ENCODE measurements at regions not wholly inside any gene's neighbourhood (a gene's known extent, or its start where the extent isn't known, plus 50 kb on each side); places are given as distances from the start of the nearest gene placed in this dataset.
"Not testable (repeated sequence)": the region's sequence is repeated elsewhere in the genome, so short reads cannot be mapped to it uniquely, and the experiment has no call there.

DNA sequence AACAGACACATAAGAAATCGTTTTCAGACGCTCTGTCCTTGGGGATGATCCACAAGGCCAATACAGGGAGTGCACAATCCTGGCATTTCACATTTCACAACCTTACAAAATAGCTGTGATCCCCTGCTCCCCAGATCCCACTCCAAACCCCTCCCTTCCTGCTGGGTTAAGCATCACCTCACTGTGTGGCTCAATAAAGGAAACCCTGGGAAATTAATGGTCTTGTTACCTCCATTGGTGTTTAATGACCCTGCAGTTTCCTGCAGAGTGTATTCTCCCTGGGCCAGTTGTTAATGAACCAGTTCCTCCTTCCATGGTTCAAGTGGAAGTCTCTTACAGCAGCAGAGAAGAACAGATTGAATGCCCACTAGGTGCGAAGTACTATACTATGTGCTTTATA lies 334.7 kb downstream of the OMA1 start:
- H3K4me3 ChIP-seq (ENCODE audit: low read depth, low read length) = no peak overlapping the region
- H3K4me1 ChIP-seq (ENCODE audit: control insufficient read depth, insufficient read depth, low read length) = no peaks in the 10 kb centered on the region
- H3K36me3 ChIP-seq (ENCODE audit: control insufficient read depth, insufficient read depth, low read length) = no peaks in the 10 kb centered on the region
- no peaks in the 10 kb centered on the region for H3K27me3 ChIP-seq (ENCODE audit: control insufficient read depth, insufficient read depth, low read length)
- no peak overlapping the region for H3K9ac ChIP-seq (ENCODE audit: low read depth, low read length)
- H3K9me3 ChIP-seq (ENCODE audit: control insufficient read depth, insufficient read depth, low read length) = no peaks in the 10 kb centered on the region

DNA sequence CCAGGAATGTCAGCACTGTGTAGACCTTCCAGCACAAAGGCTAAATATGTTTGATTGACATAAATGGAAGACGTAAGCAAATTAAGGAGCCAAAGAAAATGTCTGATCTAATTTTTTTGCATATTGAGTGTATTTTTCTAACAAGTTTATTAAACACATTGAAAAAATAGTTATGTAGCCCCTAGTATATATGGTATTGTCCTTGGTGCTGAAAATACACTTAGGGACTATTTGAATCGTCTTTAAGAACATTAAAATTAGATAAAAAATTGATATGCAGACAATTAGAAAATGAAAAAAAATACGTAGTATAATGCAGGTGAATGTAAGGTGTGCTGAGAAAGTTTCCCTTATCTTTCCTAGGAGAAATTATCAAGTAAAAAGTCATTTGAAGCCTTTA lies 337.0 kb downstream of the OMA1 start:
- H3K4me1 ChIP-seq (ENCODE audit: control insufficient read depth, insufficient read depth, low read length) = no peaks in the 10 kb centered on the region
- H3K9me3 ChIP-seq (ENCODE audit: control insufficient read depth, insufficient read depth, low read length) = no peaks in the 10 kb centered on the region
- H3K27me3 ChIP-seq (ENCODE audit: control insufficient read depth, insufficient read depth, low read length) = no peaks in the 10 kb centered on the region
- no peaks in the 10 kb centered on the region for H3K36me3 ChIP-seq (ENCODE audit: control insufficient read depth, insufficient read depth, low read length)
- H3K4me3 ChIP-seq (ENCODE audit: low read depth, low read length) = no peak overlapping the region
- no peak overlapping the region for H3K9ac ChIP-seq (ENCODE audit: low read depth, low read length)

DNA sequence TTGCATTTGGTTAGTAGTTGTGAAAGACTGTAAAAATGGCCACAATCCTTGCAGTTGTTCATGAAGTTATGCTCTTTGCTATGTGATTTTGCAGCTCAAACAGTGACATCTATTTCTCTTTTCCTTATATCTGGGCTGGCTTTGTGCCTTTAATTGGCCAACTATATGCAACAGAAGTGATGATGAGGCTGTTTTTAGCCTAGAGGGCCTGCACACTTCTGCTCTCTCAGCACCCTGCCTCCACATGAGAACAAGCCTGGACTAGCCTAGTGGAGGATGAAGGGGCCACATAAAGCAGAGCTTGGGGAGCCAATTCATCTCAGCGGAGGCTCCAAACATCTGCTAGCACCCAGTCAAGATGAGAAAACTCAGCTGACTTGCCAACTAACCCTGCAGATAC lies 339.8 kb downstream of the OMA1 start:
- no peaks in the 10 kb centered on the region for H3K27me3 ChIP-seq (ENCODE audit: control insufficient read depth, insufficient read depth, low read length)
- H3K9me3 ChIP-seq (ENCODE audit: control insufficient read depth, insufficient read depth, low read length) = no peaks in the 10 kb centered on the region
- H3K4me1 ChIP-seq (ENCODE audit: control insufficient read depth, insufficient read depth, low read length) = no peaks in the 10 kb centered on the region
- no peak overlapping the region for H3K4me3 ChIP-seq (ENCODE audit: low read depth, low read length)
- no peaks in the 10 kb centered on the region for H3K36me3 ChIP-seq (ENCODE audit: control insufficient read depth, insufficient read depth, low read length)
- H3K9ac ChIP-seq (ENCODE audit: low read depth, low read length) = no peak overlapping the region

DNA sequence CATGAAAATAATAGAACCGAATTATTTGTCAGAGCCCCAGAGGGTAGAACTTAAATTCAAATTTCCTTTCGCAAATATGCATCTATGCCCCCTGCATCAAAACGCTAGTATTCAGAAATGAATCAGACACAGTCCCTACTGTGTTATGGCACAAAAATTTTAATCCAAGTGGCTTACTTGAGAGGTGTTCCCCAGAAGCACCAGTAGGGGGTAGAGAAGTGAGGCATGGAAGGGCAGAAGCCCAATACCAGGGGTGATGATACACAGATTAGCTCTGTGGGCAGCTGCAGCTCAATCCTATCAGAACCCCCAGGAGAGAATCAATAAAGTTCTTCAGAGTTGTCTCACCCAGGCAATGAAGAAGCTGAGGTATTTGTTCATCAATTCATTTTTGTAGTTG lies 342.2 kb downstream of the OMA1 start:
- no peaks in the 10 kb centered on the region for H3K27me3 ChIP-seq (ENCODE audit: control insufficient read depth, insufficient read depth, low read length)
- no peaks in the 10 kb centered on the region for H3K9me3 ChIP-seq (ENCODE audit: control insufficient read depth, insufficient read depth, low read length)
- no peaks in the 10 kb centered on the region for H3K36me3 ChIP-seq (ENCODE audit: control insufficient read depth, insufficient read depth, low read length)
- H3K4me1 ChIP-seq (ENCODE audit: control insufficient read depth, insufficient read depth, low read length) = no peaks in the 10 kb centered on the region
- no peak overlapping the region for H3K4me3 ChIP-seq (ENCODE audit: low read depth, low read length)
- H3K9ac ChIP-seq (ENCODE audit: low read depth, low read length) = no peak overlapping the region

DNA sequence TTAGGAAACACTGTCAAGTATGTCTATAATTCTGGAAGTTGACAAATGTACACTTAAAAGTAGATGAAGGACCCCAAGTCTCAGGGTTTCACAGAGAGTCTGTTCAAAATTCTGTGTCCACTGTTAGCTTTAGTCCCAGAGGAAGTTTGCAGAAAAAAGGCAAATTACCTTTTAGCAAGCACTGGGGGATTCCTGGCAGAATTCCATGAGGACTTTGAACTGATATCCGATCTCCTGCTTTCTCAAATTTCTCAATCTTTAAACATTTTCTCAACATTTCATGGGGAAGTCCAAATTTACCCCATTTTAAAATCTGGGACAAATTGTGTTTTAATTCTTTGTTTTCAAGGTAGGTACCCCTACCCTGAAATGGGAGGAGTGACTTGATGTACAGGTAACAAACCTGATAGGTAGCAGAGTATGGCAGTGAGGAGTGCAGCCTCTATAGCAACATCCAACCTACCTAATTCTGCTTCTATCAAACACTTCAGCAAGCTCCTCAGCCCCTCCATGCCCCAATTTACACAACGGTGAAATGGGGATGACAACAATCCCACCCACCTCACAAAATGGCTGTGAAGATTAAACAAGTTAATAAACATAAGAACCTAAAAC lies 344.9 kb downstream of the OMA1 start:
- Histone ChIP-seq H3K36me3 (ENCODE audit: control insufficient read depth, insufficient read depth, low read length) (no peaks in the 10 kb centered on the region), H3K9ac (ENCODE audit: low read depth, low read length) (no peak overlapping the region), H3K4me3 (ENCODE audit: low read depth, low read length) (no peak overlapping the region), H3K4me1 (ENCODE audit: control insufficient read depth, insufficient read depth, low read length) (no peaks in the 10 kb centered on the region), H3K27me3 (ENCODE audit: control insufficient read depth, insufficient read depth, low read length) (no peaks in the 10 kb centered on the region), H3K9me3 (ENCODE audit: control insufficient read depth, insufficient read depth, low read length) (no peaks in the 10 kb centered on the region)

DNA sequence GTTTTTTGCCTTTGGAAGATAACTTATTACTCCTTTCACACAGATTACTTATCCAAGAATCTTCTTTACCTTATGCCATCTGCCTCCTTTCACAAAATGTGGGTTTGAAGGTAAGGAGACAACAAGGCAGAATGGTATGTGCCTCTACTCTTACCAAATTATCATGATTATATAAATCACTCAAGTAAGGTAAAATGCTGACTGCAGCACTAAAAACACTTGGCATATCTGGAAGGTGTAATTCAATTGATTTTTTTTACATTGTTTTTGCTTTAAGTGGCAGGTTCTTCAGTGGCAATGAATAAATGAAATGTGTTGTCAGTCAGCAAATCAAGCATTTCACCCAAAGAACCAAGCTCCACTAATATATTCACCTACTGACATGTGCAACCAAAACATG lies 346.1 kb downstream of the OMA1 start:
- no peaks in the 10 kb centered on the region for H3K36me3 ChIP-seq (ENCODE audit: control insufficient read depth, insufficient read depth, low read length)
- no peaks in the 10 kb centered on the region for H3K4me1 ChIP-seq (ENCODE audit: control insufficient read depth, insufficient read depth, low read length)
- no peak overlapping the region for H3K9ac ChIP-seq (ENCODE audit: low read depth, low read length)
- no peaks in the 10 kb centered on the region for H3K9me3 ChIP-seq (ENCODE audit: control insufficient read depth, insufficient read depth, low read length)
- no peaks in the 10 kb centered on the region for H3K27me3 ChIP-seq (ENCODE audit: control insufficient read depth, insufficient read depth, low read length)
- H3K4me3 ChIP-seq (ENCODE audit: low read depth, low read length) = no peak overlapping the region

DNA sequence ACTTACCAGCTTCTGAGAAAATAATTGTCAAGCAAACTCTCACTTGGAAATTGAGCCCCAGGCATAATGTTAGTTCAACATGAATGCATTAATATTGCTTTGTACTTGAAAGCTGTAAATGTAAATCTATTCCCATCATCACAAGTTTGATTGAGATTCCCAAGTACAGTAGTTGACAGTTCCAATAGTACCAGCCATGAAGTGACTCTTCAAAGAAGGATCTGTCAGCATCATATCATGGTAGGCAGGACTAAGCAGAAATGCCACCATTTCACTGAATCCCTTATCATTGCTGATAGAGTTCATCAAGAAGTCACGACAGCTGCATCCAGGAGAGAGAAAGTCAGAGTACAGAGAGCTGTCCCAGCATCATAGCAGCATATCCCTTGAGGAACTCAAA lies 348.7 kb downstream of the OMA1 start:
- Histone ChIP-seq H3K4me1 (ENCODE audit: control insufficient read depth, insufficient read depth, low read length) (no peaks in the 10 kb centered on the region), H3K36me3 (ENCODE audit: control insufficient read depth, insufficient read depth, low read length) (no peaks in the 10 kb centered on the region), H3K9me3 (ENCODE audit: control insufficient read depth, insufficient read depth, low read length) (no peaks in the 10 kb centered on the region), H3K27me3 (ENCODE audit: control insufficient read depth, insufficient read depth, low read length) (no peaks in the 10 kb centered on the region), H3K4me3 (ENCODE audit: low read depth, low read length) (no peak overlapping the region), H3K9ac (ENCODE audit: low read depth, low read length) (no peak overlapping the region)

DNA sequence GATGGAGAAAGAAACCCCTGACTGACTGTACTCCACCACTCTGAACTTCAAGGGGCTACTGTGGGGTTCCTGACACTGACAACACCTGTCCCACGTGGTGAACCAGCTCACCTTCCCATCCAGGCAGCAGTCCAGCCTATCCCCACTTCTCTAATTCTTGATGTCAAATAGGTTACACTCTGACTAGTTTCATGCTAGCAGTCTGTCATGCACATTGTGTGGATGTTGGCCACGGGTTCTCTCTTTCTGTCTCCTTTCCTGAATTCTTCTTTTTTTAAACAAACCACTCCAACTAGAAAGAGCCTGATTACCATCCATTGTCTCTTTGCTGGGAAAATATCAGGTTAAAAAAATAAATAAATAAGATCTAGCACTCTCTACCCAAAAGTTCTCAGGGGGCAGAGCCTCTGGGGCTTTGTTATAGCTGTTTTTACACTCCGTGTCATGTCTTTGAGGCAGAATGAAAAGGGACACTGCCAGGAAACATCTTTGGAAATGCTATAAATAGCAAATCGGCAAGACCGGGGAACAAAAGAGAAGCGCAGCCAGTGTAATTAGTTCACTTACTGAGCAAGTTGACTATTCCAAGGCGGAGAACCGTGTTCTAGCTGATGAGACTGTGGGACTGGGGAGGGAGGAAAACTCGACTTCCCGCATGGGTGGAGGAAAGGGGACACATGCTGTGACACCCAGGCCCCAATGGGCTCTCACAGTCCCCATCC lies 356.1 kb downstream of the OMA1 start:
- Histone ChIP-seq H3K36me3 (ENCODE audit: control insufficient read depth, insufficient read depth, low read length) (no peaks in the 10 kb centered on the region), H3K27me3 (ENCODE audit: control insufficient read depth, insufficient read depth, low read length) (no peaks in the 10 kb centered on the region), H3K4me3 (ENCODE audit: low read depth, low read length) (no peak overlapping the region), H3K9me3 (ENCODE audit: control insufficient read depth, insufficient read depth, low read length) (no peaks in the 10 kb centered on the region), H3K9ac (ENCODE audit: low read depth, low read length) (no peak overlapping the region), H3K4me1 (ENCODE audit: control insufficient read depth, insufficient read depth, low read length) (no peaks in the 10 kb centered on the region)

DNA sequence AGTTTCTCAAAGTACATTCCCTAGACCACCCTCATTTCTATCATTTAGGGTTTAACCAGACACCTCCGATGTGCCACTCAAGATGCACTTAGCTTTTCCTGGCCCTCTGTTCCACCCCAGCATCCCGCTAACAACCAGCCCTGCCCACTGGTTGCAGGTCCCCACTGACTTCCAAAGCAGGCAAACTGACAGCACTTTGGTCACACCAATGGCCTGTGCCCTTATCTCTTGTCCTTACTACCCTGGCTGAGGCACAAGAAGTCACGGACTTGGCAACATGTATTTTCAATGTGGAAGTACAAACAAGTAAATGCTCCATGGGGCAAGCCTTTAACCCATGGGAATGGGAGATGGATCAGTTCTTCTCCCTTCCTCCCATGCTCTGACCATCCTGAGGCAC lies 357.1 kb downstream of the OMA1 start:
- no peaks in the 10 kb centered on the region for H3K9me3 ChIP-seq (ENCODE audit: control insufficient read depth, insufficient read depth, low read length)
- no peaks in the 10 kb centered on the region for H3K4me1 ChIP-seq (ENCODE audit: control insufficient read depth, insufficient read depth, low read length)
- H3K36me3 ChIP-seq (ENCODE audit: control insufficient read depth, insufficient read depth, low read length) = no peaks in the 10 kb centered on the region
- H3K9ac ChIP-seq (ENCODE audit: low read depth, low read length) = no peak overlapping the region
- H3K27me3 ChIP-seq (ENCODE audit: control insufficient read depth, insufficient read depth, low read length) = no peaks in the 10 kb centered on the region
- H3K4me3 ChIP-seq (ENCODE audit: low read depth, low read length) = no peak overlapping the region

DNA sequence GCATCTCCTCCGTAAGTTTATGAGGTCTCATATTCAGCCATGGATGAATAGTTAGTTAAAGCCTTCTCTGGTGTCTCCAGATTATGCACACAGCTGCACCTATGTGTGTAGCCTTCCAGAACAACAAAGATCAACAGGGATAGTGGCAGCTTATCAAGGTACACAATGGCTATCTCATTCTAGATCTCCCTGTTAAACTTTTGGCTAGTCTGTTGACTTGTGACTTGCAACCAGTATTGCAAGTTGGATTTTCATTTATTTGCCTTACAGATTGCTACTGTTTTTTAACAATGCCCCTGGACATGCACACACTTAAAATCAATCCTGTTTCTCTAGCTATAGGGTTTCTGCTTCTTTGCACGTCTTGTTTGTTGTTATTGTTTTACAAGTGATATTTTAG lies 363.2 kb downstream of the OMA1 start:
- H3K9ac ChIP-seq (ENCODE audit: low read depth, low read length) = no peak overlapping the region
- no peak overlapping the region for H3K4me3 ChIP-seq (ENCODE audit: low read depth, low read length)
- H3K9me3 ChIP-seq (ENCODE audit: control insufficient read depth, insufficient read depth, low read length) = no peaks in the 10 kb centered on the region
- no peaks in the 10 kb centered on the region for H3K36me3 ChIP-seq (ENCODE audit: control insufficient read depth, insufficient read depth, low read length)
- no peaks in the 10 kb centered on the region for H3K27me3 ChIP-seq (ENCODE audit: control insufficient read depth, insufficient read depth, low read length)
- no peaks in the 10 kb centered on the region for H3K4me1 ChIP-seq (ENCODE audit: control insufficient read depth, insufficient read depth, low read length)

DNA sequence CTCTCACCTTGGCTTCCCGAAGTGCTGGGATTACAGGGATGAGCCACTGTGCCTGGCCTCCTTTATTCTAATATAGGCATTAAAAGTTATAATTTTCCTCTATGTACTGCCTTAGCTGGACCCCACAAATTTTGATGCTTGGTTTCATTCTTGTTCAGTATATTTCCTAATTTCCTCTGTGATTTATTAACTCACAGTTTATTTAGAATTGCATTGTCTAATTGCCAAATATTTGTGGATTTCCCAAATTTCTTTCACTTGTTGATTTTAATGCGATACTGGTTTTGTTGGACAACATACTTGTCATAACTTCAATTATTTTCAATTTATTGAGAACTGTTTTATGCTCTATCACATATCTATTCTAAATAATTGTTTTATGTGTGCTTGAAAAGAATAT lies 366.0 kb downstream of the OMA1 start:
- H3K4me1 ChIP-seq (ENCODE audit: control insufficient read depth, insufficient read depth, low read length) = no peaks in the 10 kb centered on the region
- no peaks in the 10 kb centered on the region for H3K9me3 ChIP-seq (ENCODE audit: control insufficient read depth, insufficient read depth, low read length)
- no peaks in the 10 kb centered on the region for H3K36me3 ChIP-seq (ENCODE audit: control insufficient read depth, insufficient read depth, low read length)
- no peaks in the 10 kb centered on the region for H3K27me3 ChIP-seq (ENCODE audit: control insufficient read depth, insufficient read depth, low read length)
- H3K4me3 ChIP-seq (ENCODE audit: low read depth, low read length) = no peak overlapping the region
- no peak overlapping the region for H3K9ac ChIP-seq (ENCODE audit: low read depth, low read length)

DNA sequence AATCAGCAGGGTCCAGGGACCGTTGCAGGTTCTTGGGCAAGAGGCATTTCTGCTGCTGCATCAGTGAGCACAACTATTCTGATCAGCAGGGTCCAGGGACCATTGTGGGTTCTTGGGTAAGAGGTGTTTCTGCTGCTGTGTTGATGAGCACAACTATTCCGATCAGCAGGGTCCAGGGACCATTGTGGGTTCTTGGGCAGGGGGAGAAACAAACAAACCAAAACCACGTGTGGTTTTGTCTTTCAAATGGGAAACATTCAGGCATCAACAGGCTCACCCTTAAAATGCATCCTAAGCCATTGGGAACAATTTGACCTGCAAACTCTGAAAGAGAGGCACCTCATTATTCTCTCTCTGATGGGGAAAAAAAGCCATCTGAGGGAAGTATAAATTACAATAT lies 377.4 kb downstream of the OMA1 start:
- H3K9ac ChIP-seq (ENCODE audit: low read depth, low read length); H3K36me3 ChIP-seq (ENCODE audit: control insufficient read depth, insufficient read depth, low read length); H3K9me3 ChIP-seq (ENCODE audit: control insufficient read depth, insufficient read depth, low read length); H3K27me3 ChIP-seq (ENCODE audit: control insufficient read depth, insufficient read depth, low read length); H3K4me3 ChIP-seq (ENCODE audit: low read depth, low read length): not testable (repeated sequence)
- H3K4me1 ChIP-seq (ENCODE audit: control insufficient read depth, insufficient read depth, low read length) = peaks cover 13% of the 10 kb centered on the region
